Duodenal mucosa (tissue), 2 donors: ENCODE measurements at regions not wholly inside any gene's neighbourhood (a gene's known extent, or its start where the extent isn't known, plus 50 kb on each side); places are given as distances from the start of the nearest gene placed in this dataset.

ENCODE experiments used
- H3K27ac ChIP-seq: one replicate; pipeline ENCODE4 v1.7.0; 2013; ENCODE audit warnings: low read depth, low read length
- H3K27me3 ChIP-seq, 2 donors: one replicate each; pipeline ENCODE4 v1.7.0; 2013; ENCODE audit warnings: low read length in 2 of 2, control low read depth in 1 of 2; ENCODE audit not compliant: insufficient read depth in 2 of 2, control insufficient read depth in 1 of 2
- H3K36me3 ChIP-seq, 2 donors: one replicate each; pipeline ENCODE4 v1.7.0; 2013; ENCODE audit warnings: low read length in 2 of 2, control low read depth in 1 of 2; ENCODE audit not compliant: insufficient read depth in 2 of 2, control insufficient read depth in 1 of 2
- H3K4me1 ChIP-seq, 2 donors: one replicate each; pipeline ENCODE4 v1.7.0; 2013; ENCODE audit warnings: low read length in 2 of 2, control low read depth in 1 of 2; ENCODE audit not compliant: insufficient read depth in 2 of 2, control insufficient read depth in 1 of 2
- H3K4me3 ChIP-seq, 2 donors: one replicate each; pipeline ENCODE4 v1.7.0; 2013; ENCODE audit warnings: low read length in 2 of 2, low read depth in 1 of 2
- H3K9ac ChIP-seq, 2 donors: one replicate each; pipeline ENCODE4 v1.7.0; 2013; ENCODE audit warnings: low read length in 2 of 2, low read depth in 1 of 2
- H3K9me3 ChIP-seq, 2 donors: one replicate each; pipeline ENCODE4 v1.7.0; 2013; ENCODE audit warnings: low read length in 2 of 2, control low read depth in 1 of 2; ENCODE audit not compliant: control insufficient read depth in 1 of 2

- H3K4me1 ChIP-seq: no peaks in the 10 kb centered on the region
- no peak overlapping the region for H3K27ac ChIP-seq
- H3K27me3 ChIP-seq: no peaks in the 10 kb centered on the region
- peaks cover 9 to 12% of the 10 kb centered on the region in 2 donors for H3K9me3 ChIP-seq
- no peak overlapping the region for H3K4me3 ChIP-seq
- H3K9ac ChIP-seq: no peak overlapping the region
- H3K36me3 ChIP-seq: no peaks in the 10 kb centered on the region
These were observed 327.7 kb upstream of the CDH11 start for GRCh38 chr16:65449526-65449925.

DNA sequence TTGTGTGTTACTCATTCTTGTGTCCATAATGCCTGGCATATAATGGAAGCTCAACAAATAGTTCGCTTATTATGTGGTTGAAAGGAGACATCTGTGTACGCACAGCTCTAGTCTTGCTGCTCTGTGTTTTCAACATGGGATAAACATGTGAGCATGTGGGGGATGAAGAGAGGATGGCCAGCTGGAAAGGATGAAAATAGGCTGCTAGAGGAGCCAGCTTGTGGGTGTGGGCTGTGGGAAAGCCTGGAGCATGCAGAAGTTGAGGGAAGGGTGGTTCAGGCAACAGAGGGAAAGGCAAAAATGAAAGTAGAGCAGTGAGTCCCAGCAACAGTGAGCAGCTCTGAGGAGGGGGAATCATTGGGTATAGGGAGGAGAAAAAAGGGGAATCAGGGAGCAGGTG is 324.6 kb upstream of the CDH11 start:
- no peak overlapping the region for H3K9ac ChIP-seq
- H3K36me3 ChIP-seq: no peaks in the 10 kb centered on the region
- no peaks in the 10 kb centered on the region for H3K27me3 ChIP-seq
- H3K4me1 ChIP-seq: no peaks in the 10 kb centered on the region
- H3K9me3 ChIP-seq: peaks cover 9 to 12% of the 10 kb centered on the region in 2 donors
- no peak overlapping the region for H3K27ac ChIP-seq
- H3K4me3 ChIP-seq: no peak overlapping the region

DNA sequence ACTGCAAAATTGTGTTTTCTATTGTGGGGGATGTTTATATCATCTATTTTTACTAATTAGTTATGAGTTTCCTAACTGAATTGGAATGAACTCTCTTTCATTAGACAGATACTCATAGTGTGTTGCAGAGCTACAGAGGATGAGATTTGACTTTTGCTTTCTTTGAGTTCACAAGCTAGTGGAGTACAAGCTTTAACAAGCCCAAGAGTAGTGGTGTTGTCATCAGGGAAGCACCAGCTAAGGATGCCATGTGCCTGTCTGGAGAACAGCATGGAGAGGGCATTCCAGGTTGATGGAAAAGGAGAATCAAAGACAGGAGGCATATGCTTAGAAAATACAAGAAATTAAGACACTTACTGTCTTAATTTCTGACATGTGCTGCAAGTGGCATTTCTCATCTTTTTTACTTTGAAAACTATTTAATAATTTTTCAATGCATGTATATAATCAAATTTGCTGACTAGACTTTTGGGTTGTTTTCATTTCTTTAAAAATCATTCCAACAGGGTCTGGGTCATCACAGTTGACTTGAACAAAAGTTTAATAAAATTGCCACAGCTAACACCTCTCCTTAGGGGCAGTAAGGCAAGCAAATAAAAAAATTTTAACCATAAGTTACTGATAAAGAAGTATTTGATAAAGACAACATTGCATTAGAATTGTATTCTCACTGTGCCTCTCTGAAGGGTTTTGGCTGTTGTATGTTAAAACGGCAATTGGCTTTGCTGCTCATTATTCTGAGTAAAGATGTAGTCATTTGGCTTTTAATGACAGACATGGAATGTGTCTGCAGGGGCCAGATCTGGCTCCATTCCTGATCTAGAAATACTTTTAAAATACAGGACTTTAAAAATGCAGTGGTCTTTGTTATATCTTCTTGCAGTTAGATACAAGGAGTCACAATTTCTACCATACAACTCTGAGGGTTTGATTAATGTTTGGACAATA is 323.7 kb upstream of the CDH11 start:
- Histone ChIP-seq H3K27me3 (no peaks in the 10 kb centered on the region), H3K4me3 (no peak overlapping the region), H3K4me1 (no peaks in the 10 kb centered on the region), H3K9me3 (peaks cover 9 to 12% of the 10 kb centered on the region in 2 donors), H3K27ac (no peak overlapping the region), H3K9ac (no peak overlapping the region), H3K36me3 (no peaks in the 10 kb centered on the region)

GRCh38 chr16:65441501-65441900 is 319.6 kb upstream of the CDH11 start:
- Histone ChIP-seq H3K27me3 (no peaks in the 10 kb centered on the region), H3K9ac (no peak overlapping the region), H3K36me3 (no peaks in the 10 kb centered on the region), H3K4me1 (no peaks in the 10 kb centered on the region), H3K4me3 (no peak overlapping the region), H3K27ac (no peak overlapping the region), H3K9me3 (peaks cover 4% of the 10 kb centered on the region in 2 donors)

DNA sequence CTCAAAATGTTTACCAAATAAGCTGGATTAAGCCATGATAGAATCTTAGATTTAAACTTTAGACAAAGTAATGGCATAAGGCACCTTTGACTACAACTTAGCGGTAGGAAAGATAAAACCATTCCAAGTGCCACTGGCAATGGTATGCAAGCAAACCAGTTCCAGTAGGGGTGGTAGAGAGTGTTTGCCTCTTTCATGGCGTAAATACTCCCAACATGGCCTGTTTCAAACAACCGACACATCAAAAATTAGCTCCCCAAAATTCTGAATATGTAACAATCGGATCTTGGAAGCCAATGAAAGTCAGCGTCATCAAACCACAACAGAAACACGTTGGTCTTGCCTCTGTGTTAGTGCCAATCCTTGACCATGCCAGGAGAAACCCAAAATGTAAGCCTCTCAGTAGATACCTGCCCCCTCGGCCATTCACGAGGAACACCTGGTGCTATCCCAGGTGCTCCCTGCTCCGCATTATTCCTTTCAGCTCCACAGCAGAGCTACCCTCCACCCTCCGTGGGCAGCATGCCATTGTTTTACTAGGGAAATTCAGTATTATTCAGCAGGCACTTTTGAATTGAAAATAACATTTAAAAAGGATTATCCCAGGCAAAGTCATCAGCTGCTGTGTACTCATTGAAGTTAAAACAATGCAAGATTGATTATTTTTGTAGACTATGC is 307.8 kb upstream of the CDH11 start:
- Histone ChIP-seq H3K36me3 (no peaks in the 10 kb centered on the region), H3K9me3 (no peaks in the 10 kb centered on the region), H3K4me1 (no peaks in the 10 kb centered on the region), H3K9ac (no peak overlapping the region), H3K27me3 (no peaks in the 10 kb centered on the region), H3K27ac (no peak overlapping the region), H3K4me3 (no peak overlapping the region)

DNA sequence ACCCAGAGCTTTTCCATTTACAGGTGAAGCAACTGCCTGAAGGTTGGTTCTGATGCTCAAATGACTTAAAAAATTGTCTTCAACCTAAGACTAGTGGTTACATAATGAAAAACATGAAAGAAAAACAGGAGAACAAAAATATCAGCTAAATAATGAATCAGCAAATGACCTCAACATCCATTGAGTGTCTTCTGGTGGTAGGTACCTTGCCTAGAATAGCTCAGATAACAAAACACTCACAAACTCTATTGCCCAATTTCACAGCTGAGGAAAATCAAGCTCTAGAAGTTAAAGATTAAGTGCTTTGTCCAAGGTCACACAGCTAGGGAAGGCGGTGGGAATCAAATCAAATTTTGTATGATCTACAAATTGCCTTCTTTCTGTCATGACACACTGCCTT is 304.6 kb upstream of the CDH11 start:
- Histone ChIP-seq H3K9me3 (peaks cover 3 to 12% of the 10 kb centered on the region in 2 donors), H3K27ac (no peak overlapping the region), H3K36me3 (no peaks in the 10 kb centered on the region), H3K9ac (no peak overlapping the region), H3K4me1 (no peaks in the 10 kb centered on the region), H3K4me3 (no peak overlapping the region), H3K27me3 (no peaks in the 10 kb centered on the region)

DNA sequence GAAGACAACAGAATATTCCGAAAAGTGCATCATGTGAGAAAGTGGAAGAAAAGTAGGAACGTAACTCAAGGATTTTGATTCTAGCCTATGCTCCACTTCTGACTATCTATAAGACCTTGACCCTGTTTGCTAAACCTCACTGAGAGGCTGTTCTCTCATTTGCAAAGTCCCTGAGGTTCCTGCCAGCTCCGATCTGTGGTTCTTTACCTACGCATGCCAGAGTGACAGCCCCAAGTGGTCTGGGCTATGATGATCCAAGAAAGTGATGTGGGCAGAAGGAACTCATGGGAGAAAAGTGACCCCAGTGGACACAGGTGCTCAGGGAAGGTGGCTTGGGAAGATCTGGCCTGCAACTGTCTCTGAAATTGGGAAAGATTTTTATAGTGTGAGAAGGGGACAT is 301.1 kb upstream of the CDH11 start:
- no peaks in the 10 kb centered on the region for H3K4me1 ChIP-seq
- no peak overlapping the region for H3K9ac ChIP-seq
- no peaks in the 10 kb centered on the region for H3K36me3 ChIP-seq
- no peaks in the 10 kb centered on the region for H3K27me3 ChIP-seq
- no peak overlapping the region for H3K27ac ChIP-seq
- H3K4me3 ChIP-seq: no peak overlapping the region
- peaks cover 7 to 12% of the 10 kb centered on the region in 2 donors for H3K9me3 ChIP-seq

- Histone ChIP-seq H3K36me3 (no peaks in the 10 kb centered on the region), H3K4me3 (no peak overlapping the region), H3K27ac (no peak overlapping the region), H3K27me3 (no peaks in the 10 kb centered on the region), H3K4me1 (no peaks in the 10 kb centered on the region), H3K9ac (no peak overlapping the region), H3K9me3 (peaks cover 7 to 17% of the 10 kb centered on the region in 2 donors)
These were observed 299.7 kb upstream of the CDH11 start for GRCh38 chr16:65421596-65421995.

DNA sequence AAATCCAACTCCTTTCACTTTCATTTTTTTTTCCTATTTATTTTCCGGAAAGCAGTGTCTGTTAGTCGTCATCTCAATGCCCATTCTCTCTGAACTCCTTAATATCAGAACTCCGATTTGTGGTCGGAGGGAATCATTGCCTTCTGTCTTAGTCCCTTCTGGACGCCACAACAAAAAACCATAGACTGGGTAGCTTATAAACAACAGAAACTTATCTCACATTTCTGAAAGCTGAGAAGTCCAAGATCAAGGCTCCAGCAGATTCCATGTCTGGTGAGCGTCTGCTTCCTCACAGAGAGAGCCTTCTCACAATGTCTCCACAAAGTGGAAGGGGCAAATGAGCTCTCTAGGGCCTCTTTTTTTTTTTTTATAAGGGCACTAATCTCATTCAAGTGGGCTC is 296.6 kb upstream of the CDH11 start:
- Histone ChIP-seq H3K27me3 (no peaks in the 10 kb centered on the region), H3K27ac (no peak overlapping the region), H3K4me1 (no peaks in the 10 kb centered on the region), H3K36me3 (no peaks in the 10 kb centered on the region), H3K4me3 (no peak overlapping the region), H3K9me3 (peaks cover 7 to 15% of the 10 kb centered on the region in 2 donors), H3K9ac (no peak overlapping the region)

DNA sequence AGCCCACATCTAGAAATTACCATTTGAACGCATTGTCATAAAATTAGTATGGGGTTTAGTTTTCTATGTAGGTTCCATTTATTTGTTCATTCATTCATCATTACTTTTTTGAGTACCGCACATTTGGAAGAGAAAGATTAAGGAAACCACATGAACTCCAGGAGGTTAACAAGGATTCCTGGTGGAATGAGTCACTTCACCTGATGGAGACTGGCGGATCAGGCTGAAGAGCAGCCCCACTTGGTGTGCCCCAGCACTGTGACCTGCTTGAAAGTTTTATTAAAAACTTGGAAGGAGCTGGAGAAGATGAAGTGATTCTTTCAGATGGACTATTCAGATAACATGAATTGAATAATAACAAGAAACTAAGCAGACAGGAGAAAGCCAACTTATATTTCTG is 293.6 kb upstream of the CDH11 start:
- H3K9me3 ChIP-seq: peaks cover 3 to 5% of the 10 kb centered on the region in 2 donors
- H3K27ac ChIP-seq: no peak overlapping the region
- no peak overlapping the region for H3K4me3 ChIP-seq
- no peaks in the 10 kb centered on the region for H3K4me1 ChIP-seq
- no peaks in the 10 kb centered on the region for H3K36me3 ChIP-seq
- no peak overlapping the region for H3K9ac ChIP-seq
- H3K27me3 ChIP-seq: no peaks in the 10 kb centered on the region
